ENCODE measurements at regions not wholly inside any gene's neighbourhood (a gene's known extent, or its start where the extent isn't known, plus 50 kb on each side); places are given as distances from the start of the nearest gene placed in this dataset.

DNA sequence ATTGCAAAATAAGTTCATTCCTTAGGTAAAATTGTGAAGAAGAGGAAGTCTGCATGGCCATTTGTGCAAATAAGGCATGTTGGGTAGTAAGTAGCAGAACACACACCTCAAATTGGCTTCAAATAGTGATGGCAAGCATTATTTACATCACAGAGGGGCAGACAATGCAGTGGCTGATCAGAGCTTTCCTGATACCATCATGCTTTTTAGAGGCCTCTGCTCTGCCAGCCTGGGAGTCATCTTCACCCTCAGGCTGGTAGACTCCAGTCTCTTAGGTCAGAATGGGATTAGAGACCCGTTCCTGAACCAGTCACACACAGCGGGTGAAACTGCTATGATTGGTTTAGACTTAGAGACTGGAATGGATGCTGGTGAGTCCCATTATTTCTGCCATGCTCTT is 396.0 kb upstream of the MCTP2 start:
- no peak overlapping the region for H2BK20ac ChIP-seq (ENCODE audit: low read length)
- no peak overlapping the region for H2BK5ac ChIP-seq (ENCODE audit: low read depth, low read length)
- no peak for DNase-seq (ENCODE audit: low read depth in 1 of 2, low spot score in 2 of 2)
- H3K23me2 ChIP-seq (ENCODE audit: low read depth, low read length) = no peaks in the 10 kb centered on the region
- H2AFZ ChIP-seq (ENCODE audit: low read length) = no peak overlapping the region
- no peak overlapping the region for H4K5ac ChIP-seq (ENCODE audit: insufficient read length, low read depth, low read length)
- no peaks in the 10 kb centered on the region for H4K20me1 ChIP-seq (replicated peaks in 1 of 2; ENCODE audit: control insufficient read depth in 1 of 2, insufficient read depth in 2 of 2, low read length in 2 of 2)
- H2BK12ac ChIP-seq (ENCODE audit: low read depth, low read length) = no peak overlapping the region
- ChIA-PET POLR2A (ENCODE audit: partially characterized antibody) (no interaction called here), CTCF (ENCODE audit: partially characterized antibody) (no interaction called here)
- H3K27ac ChIP-seq (ENCODE audit: low read depth, low read length) = no peak overlapping the region
- no peak overlapping the region for H3K4me3 ChIP-seq (ENCODE audit: extremely low read depth in 1 of 4, insufficient read depth in 2 of 4, low read depth in 3 of 4, low read length in 4 of 4)
- H3K36me3 ChIP-seq (ENCODE audit: control insufficient read depth in 2 of 4, insufficient read depth in 4 of 4, low read length in 3 of 4) = no peaks in the 10 kb centered on the region
- H3K9ac ChIP-seq (replicated peaks in 1 of 4; ENCODE audit: extremely low read depth in 1 of 4, low read depth in 3 of 4, low read length in 3 of 4) = no peak overlapping the region
- H3K4ac ChIP-seq (replicated peaks; ENCODE audit: insufficient read length, low read depth, low read length) = no peak overlapping the region
- no peak overlapping the region for H3K23ac ChIP-seq (ENCODE audit: insufficient read length)
- H3K4me2 ChIP-seq (ENCODE audit: insufficient read depth in 1 of 2, low read depth in 2 of 2, low read length in 2 of 2) = no peak overlapping the region
- no peaks in the 10 kb centered on the region for H3K79me1 ChIP-seq (ENCODE audit: low read depth, low read length)
- no peak overlapping the region for H4K91ac ChIP-seq (replicated peaks; ENCODE audit: insufficient read length, low read length)
- no peak overlapping the region for H3K18ac ChIP-seq (ENCODE audit: extremely low read depth, low read length)
- 78% methylated on average over 2 of the region's 2 CpGs; no CpG with 5 or more reads in 1 of the 2 experiments for WGBS, 2 experiments (ENCODE audit: extremely low coverage in 1 of 2, insufficient coverage in 1 of 2, insufficient read length in 1 of 2, insufficient replicate concordance in 2 of 2, low coverage in 1 of 2, low lambda C conversion rate in 2 of 2, missing lambda C conversion rate in 1 of 2)
- 0 out of 4 replicates have a peak, but pooled peaks cover 0 to 3% of the 10 kb centered on the region in 2 experiments for H3K9me3 ChIP-seq (ENCODE audit: insufficient read depth in 2 of 2, low read depth in 1 of 2, low read length in 1 of 2)
- H4K8ac ChIP-seq (ENCODE audit: extremely low read depth, insufficient read depth, low read length) = no peak overlapping the region
- H3K14ac ChIP-seq (ENCODE audit: insufficient read length) = no peak overlapping the region
- no peak for FAIRE-seq
- TF ChIP-seq YY1 (IDR thresholded peaks at IDR 0.05; ENCODE audit: low read depth, low read length) (no peak), POLR2A (IDR thresholded peaks at IDR 0.05; ENCODE audit: control extremely low read depth in 1 of 2, low read depth in 2 of 2, low read length in 2 of 2) (no peak), POLR2AphosphoS5 (IDR thresholded peaks at IDR 0.05; ENCODE audit: low read depth, low read length) (no peak), SIN3A (conservative IDR thresholded peaks at IDR 0.05 in 1 of 2, IDR thresholded peaks at IDR 0.05 in 1 of 2; ENCODE audit: low read depth in 1 of 2, low read length in 2 of 2) (no peak), TCF12 (IDR thresholded peaks at IDR 0.05; ENCODE audit: low read depth, low read length) (no peak), SP2 (IDR thresholded peaks at IDR 0.05; ENCODE audit: low read length) (no peak), SP1 (IDR thresholded peaks at IDR 0.05; ENCODE audit: low read depth, low read length) (no peak), SUZ12 (IDR thresholded peaks at IDR 0.05; ENCODE audit: low read length) (no peak), NANOG (IDR thresholded peaks at IDR 0.05; ENCODE audit: insufficient read depth, low read depth, low read length, poor library complexity, severe bottlenecking) (no peak), EZH2 (IDR thresholded peaks at IDR 0.05; ENCODE audit: low read depth, low read length, severe bottlenecking) (no peak), KDM5A (IDR thresholded peaks at IDR 0.05; ENCODE audit: low read length) (no peak)
- H3K56ac ChIP-seq (replicated peaks; ENCODE audit: insufficient read length, low read depth, low read length) = no peak overlapping the region
- peaks cover 0 to 9% (median 4%) of the 10 kb centered on the region in 4 experiments; a peak in 5 of 7 replicates for H3K4me1 ChIP-seq (replicated peaks in 1 of 4; ENCODE audit: control insufficient read depth in 3 of 4, insufficient read depth in 4 of 4, low read length in 3 of 4)
- no peak overlapping the region for H2BK15ac ChIP-seq (ENCODE audit: low read length)
- H2BK120ac ChIP-seq (replicated peaks; ENCODE audit: low read depth, low read length) = no peak overlapping the region
- no peaks in the 10 kb centered on the region for H3K79me2 ChIP-seq (ENCODE audit: control insufficient read depth in 1 of 2, insufficient read depth in 2 of 2, low read length in 2 of 2)
- H3K27me3 ChIP-seq (replicated peaks in 1 of 4; ENCODE audit: control insufficient read depth in 3 of 4, extremely low read depth in 1 of 4, insufficient read depth in 3 of 4, low read length in 3 of 4) = no peaks in the 10 kb centered on the region
- H2AK5ac ChIP-seq (ENCODE audit: low read depth, low read length) = no peak overlapping the region

Data from H1 (cell line).